ENCODE measurements at regions not wholly inside any gene's neighbourhood (a gene's known extent, or its start where the extent isn't known, plus 50 kb on each side); places are given as distances from the start of the nearest gene placed in this dataset.

DNA sequence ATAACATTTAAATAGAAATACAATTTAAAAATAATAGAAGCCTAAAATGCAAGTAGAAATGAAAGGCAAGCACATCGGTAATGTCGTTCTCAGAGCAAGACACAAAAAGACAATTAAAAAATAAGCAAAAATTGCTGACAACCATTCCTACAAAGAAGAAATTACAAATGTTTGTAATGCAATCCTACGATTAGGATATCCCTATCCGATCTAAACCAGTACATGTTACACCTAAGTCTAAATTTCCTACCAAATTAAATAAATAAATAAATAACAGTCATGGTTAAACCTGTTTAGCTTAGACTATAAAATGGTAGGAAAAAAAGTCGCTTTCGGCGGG, 90.0 kb downstream of the ANXA2R start (continued):
- TF ChIP-seq, protein P1, sequence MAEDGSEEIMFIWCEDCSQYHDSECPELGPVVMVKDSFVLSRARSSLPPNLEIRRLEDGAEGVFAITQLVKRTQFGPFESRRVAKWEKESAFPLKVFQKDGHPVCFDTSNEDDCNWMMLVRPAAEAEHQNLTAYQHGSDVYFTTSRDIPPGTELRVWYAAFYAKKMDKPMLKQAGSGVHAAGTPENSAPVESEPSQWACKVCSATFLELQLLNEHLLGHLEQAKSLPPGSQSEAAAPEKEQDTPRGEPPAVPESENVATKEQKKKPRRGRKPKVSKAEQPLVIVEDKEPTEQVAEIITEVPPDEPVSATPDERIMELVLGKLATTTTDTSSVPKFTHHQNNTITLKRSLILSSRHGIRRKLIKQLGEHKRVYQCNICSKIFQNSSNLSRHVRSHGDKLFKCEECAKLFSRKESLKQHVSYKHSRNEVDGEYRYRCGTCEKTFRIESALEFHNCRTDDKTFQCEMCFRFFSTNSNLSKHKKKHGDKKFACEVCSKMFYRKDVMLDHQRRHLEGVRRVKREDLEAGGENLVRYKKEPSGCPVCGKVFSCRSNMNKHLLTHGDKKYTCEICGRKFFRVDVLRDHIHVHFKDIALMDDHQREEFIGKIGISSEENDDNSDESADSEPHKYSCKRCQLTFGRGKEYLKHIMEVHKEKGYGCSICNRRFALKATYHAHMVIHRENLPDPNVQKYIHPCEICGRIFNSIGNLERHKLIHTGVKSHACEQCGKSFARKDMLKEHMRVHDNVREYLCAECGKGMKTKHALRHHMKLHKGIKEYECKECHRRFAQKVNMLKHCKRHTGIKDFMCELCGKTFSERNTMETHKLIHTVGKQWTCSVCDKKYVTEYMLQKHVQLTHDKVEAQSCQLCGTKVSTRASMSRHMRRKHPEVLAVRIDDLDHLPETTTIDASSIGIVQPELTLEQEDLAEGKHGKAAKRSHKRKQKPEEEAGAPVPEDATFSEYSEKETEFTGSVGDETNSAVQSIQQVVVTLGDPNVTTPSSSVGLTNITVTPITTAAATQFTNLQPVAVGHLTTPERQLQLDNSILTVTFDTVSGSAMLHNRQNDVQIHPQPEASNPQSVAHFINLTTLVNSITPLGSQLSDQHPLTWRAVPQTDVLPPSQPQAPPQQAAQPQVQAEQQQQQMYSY (CRISPR knock-in tag; IDR thresholded peaks at IDR 0.05) = no peak
- TF ChIP-seq, protein P2, sequence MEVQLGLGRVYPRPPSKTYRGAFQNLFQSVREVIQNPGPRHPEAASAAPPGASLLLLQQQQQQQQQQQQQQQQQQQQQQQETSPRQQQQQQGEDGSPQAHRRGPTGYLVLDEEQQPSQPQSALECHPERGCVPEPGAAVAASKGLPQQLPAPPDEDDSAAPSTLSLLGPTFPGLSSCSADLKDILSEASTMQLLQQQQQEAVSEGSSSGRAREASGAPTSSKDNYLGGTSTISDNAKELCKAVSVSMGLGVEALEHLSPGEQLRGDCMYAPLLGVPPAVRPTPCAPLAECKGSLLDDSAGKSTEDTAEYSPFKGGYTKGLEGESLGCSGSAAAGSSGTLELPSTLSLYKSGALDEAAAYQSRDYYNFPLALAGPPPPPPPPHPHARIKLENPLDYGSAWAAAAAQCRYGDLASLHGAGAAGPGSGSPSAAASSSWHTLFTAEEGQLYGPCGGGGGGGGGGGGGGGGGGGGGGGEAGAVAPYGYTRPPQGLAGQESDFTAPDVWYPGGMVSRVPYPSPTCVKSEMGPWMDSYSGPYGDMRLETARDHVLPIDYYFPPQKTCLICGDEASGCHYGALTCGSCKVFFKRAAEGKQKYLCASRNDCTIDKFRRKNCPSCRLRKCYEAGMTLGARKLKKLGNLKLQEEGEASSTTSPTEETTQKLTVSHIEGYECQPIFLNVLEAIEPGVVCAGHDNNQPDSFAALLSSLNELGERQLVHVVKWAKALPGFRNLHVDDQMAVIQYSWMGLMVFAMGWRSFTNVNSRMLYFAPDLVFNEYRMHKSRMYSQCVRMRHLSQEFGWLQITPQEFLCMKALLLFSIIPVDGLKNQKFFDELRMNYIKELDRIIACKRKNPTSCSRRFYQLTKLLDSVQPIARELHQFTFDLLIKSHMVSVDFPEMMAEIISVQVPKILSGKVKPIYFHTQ (CRISPR knock-in tag; IDR thresholded peaks at IDR 0.05) = no peak
- TF ChIP-seq, protein P3, sequence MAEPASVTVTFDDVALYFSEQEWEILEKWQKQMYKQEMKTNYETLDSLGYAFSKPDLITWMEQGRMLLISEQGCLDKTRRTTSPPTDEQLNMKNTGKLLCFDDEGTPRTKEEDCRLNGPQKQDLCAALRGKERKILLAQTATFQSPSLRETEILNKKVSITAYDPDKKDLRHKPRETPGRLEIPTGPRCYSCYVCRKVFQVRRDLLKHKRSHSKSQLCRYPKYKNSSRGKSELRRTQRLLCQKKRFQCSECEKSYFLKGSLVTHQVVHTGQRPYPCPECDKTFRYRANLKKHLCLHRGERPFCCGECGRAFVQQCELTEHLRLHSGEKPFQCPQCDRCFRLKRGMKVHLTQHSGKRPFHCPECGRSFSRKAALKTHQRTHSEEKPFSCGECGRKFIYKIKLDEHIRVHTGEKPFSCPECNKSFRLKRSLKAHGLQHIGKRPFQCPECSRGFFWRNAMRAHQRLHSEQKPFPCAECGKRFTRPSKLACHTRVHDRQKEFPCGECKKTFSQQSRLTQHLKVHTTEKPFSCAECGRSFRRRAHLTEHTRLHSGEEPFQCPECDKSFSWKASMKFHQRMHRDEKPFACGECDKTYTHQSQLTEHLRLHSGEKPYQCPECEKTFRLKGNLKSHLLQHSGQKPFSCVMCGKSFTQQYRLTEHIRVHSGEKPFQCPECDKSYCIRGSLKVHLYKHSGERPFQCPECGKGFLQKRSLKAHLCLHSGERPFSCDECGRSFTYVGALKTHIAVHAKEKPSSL (CRISPR knock-in tag; conservative IDR thresholded peaks at IDR 0.05) = no peak
- TF ChIP-seq PRRX2 (CRISPR knock-in tag; IDR thresholded peaks at IDR 0.05) (no peak), FOXJ3 (CRISPR knock-in tag; IDR thresholded peaks at IDR 0.05; ENCODE audit: borderline replicate concordance) (no peak), ZNF671 (CRISPR knock-in tag; IDR thresholded peaks at IDR 0.05) (no peak), ZNF219 (CRISPR knock-in tag; IDR thresholded peaks at IDR 0.05; ENCODE audit: borderline replicate concordance) (no peak), MXD4 (CRISPR knock-in tag; IDR thresholded peaks at IDR 0.05; ENCODE audit: borderline replicate concordance) (no peak), ELF4 (CRISPR knock-in tag; IDR thresholded peaks at IDR 0.05; ENCODE audit: low read depth) (no peak), SP1 (CRISPR knock-in tag; conservative IDR thresholded peaks at IDR 0.05) (no peak), TCF7 (CRISPR knock-in tag; IDR thresholded peaks at IDR 0.05; ENCODE audit: low read depth) (no peak), RELA (CRISPR knock-in tag; IDR thresholded peaks at IDR 0.05; ENCODE audit: borderline replicate concordance) (no peak)
- TF ChIP-seq, protein P4, sequence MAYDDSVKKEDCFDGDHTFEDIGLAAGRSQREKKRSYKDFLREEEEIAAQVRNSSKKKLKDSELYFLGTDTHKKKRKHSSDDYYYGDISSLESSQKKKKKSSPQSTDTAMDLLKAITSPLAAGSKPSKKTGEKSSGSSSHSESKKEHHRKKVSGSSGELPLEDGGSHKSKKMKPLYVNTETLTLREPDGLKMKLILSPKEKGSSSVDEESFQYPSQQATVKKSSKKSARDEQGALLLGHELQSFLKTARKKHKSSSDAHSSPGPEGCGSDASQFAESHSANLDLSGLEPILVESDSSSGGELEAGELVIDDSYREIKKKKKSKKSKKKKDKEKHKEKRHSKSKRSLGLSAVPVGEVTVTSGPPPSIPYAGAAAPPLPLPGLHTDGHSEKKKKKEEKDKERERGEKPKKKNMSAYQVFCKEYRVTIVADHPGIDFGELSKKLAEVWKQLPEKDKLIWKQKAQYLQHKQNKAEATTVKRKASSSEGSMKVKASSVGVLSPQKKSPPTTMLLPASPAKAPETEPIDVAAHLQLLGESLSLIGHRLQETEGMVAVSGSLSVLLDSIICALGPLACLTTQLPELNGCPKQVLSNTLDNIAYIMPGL (CRISPR knock-in tag; IDR thresholded peaks at IDR 0.05) = no peak
- TF ChIP-seq, protein P5, sequence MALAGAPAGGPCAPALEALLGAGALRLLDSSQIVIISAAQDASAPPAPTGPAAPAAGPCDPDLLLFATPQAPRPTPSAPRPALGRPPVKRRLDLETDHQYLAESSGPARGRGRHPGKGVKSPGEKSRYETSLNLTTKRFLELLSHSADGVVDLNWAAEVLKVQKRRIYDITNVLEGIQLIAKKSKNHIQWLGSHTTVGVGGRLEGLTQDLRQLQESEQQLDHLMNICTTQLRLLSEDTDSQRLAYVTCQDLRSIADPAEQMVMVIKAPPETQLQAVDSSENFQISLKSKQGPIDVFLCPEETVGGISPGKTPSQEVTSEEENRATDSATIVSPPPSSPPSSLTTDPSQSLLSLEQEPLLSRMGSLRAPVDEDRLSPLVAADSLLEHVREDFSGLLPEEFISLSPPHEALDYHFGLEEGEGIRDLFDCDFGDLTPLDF (CRISPR knock-in tag; IDR thresholded peaks at IDR 0.05) = no peak
- TF ChIP-seq, protein P6, sequence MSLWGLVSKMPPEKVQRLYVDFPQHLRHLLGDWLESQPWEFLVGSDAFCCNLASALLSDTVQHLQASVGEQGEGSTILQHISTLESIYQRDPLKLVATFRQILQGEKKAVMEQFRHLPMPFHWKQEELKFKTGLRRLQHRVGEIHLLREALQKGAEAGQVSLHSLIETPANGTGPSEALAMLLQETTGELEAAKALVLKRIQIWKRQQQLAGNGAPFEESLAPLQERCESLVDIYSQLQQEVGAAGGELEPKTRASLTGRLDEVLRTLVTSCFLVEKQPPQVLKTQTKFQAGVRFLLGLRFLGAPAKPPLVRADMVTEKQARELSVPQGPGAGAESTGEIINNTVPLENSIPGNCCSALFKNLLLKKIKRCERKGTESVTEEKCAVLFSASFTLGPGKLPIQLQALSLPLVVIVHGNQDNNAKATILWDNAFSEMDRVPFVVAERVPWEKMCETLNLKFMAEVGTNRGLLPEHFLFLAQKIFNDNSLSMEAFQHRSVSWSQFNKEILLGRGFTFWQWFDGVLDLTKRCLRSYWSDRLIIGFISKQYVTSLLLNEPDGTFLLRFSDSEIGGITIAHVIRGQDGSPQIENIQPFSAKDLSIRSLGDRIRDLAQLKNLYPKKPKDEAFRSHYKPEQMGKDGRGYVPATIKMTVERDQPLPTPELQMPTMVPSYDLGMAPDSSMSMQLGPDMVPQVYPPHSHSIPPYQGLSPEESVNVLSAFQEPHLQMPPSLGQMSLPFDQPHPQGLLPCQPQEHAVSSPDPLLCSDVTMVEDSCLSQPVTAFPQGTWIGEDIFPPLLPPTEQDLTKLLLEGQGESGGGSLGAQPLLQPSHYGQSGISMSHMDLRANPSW (CRISPR knock-in tag; conservative IDR thresholded peaks at IDR 0.05; ENCODE audit: low read depth) = no peak
- TF ChIP-seq, protein P7, sequence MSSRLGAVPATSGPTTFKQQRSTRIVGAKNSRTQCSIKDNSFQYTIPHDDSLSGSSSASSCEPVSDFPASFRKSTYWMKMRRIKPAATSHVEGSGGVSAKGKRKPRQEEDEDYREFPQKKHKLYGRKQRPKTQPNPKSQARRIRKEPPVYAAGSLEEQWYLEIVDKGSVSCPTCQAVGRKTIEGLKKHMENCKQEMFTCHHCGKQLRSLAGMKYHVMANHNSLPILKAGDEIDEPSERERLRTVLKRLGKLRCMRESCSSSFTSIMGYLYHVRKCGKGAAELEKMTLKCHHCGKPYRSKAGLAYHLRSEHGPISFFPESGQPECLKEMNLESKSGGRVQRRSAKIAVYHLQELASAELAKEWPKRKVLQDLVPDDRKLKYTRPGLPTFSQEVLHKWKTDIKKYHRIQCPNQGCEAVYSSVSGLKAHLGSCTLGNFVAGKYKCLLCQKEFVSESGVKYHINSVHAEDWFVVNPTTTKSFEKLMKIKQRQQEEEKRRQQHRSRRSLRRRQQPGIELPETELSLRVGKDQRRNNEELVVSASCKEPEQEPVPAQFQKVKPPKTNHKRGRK (CRISPR knock-in tag; IDR thresholded peaks at IDR 0.05; ENCODE audit: borderline replicate concordance) = no peak
- TF ChIP-seq, protein P8, sequence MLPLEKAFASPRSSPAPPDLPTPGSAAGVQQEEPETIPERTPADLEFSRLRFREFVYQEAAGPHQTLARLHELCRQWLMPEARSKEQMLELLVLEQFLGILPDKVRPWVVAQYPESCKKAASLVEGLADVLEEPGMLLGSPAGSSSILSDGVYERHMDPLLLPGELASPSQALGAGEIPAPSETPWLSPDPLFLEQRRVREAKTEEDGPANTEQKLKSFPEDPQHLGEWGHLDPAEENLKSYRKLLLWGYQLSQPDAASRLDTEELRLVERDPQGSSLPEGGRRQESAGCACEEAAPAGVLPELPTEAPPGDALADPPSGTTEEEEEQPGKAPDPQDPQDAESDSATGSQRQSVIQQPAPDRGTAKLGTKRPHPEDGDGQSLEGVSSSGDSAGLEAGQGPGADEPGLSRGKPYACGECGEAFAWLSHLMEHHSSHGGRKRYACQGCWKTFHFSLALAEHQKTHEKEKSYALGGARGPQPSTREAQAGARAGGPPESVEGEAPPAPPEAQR (CRISPR knock-in tag; IDR thresholded peaks at IDR 0.05) = no peak

All from WTC11 (cell line).